ENCODE measurements at regions not wholly inside any gene's neighbourhood (a gene's known extent, or its start where the extent isn't known, plus 50 kb on each side); places are given as distances from the start of the nearest gene placed in this dataset.
"Not testable (repeated sequence)": the region's sequence is repeated elsewhere in the genome, so short reads cannot be mapped to it uniquely, and the experiment has no call there.

DNA sequence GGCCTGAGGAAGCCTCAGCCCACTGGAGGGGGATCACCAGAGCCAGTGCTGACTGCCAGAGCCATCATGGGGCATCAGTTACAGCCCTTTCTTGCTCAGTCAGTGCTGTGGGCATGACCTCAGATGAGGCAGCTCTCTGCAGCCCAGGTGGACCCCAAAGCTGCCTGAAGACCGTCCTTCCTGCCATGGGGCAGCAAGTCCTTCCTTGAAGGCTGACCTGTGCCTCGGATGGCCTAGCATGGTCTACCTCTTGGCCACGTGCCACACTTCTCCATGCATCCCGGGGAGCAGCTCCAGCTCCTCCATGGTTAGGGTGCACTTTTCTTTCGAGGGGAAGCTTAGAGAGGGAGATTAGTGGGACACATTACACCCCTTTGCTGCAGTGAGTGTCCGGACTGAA is 233.4 kb downstream of the VAPA start:
- H3K36me3 ChIP-seq (ENCODE audit: control insufficient read depth in 2 of 2, insufficient read depth in 2 of 2, low read length in 2 of 2): no peaks in the 10 kb centered on the region
- no peak overlapping the region for H3K4me3 ChIP-seq (ENCODE audit: low read length in 2 of 2)
- no peak overlapping the region for H3K9ac ChIP-seq (ENCODE audit: low read depth in 1 of 2, low read length in 2 of 2)
- no peak overlapping the region for H3K27ac ChIP-seq (ENCODE audit: low read depth in 2 of 2, low read length in 2 of 2)
- no peaks in the 10 kb centered on the region for H3K4me1 ChIP-seq (ENCODE audit: control insufficient read depth in 2 of 2, insufficient read depth in 2 of 2, low read length in 2 of 2)
- no peaks in the 10 kb centered on the region for H3K9me3 ChIP-seq (ENCODE audit: control insufficient read depth in 2 of 2, low read length in 2 of 2)
- H3K27me3 ChIP-seq (ENCODE audit: control insufficient read depth in 2 of 2, insufficient read depth in 2 of 2, low read length in 2 of 2): no peaks in the 10 kb centered on the region

DNA sequence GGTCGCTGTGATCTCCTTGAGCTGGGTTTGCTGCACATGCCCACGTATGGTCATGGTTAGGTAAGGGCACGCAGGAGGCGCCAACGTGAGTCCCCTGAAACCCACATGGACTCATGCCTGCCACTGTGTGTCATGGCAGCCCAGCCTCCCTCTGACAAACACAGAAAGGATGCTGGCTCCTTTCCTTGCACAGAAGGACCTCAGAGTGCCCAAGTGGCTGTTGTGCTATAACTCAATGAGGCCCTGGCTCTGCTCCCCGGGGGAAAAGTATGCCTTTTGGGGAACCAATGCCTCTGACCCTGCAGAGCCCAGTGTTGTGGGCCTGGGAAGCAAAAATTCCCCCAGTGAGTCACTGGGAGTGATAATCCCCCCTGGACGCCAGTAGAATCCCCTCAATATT is 233.9 kb downstream of the VAPA start:
- Histone ChIP-seq H3K4me3 (ENCODE audit: low read length in 2 of 2) (no peak overlapping the region), H3K4me1 (ENCODE audit: control insufficient read depth in 2 of 2, insufficient read depth in 2 of 2, low read length in 2 of 2) (no peaks in the 10 kb centered on the region), H3K27me3 (ENCODE audit: control insufficient read depth in 2 of 2, insufficient read depth in 2 of 2, low read length in 2 of 2) (no peaks in the 10 kb centered on the region), H3K27ac (ENCODE audit: low read depth in 2 of 2, low read length in 2 of 2) (no peak overlapping the region), H3K36me3 (ENCODE audit: control insufficient read depth in 2 of 2, insufficient read depth in 2 of 2, low read length in 2 of 2) (no peaks in the 10 kb centered on the region), H3K9me3 (ENCODE audit: control insufficient read depth in 2 of 2, low read length in 2 of 2) (no peaks in the 10 kb centered on the region), H3K9ac (ENCODE audit: low read depth in 1 of 2, low read length in 2 of 2) (no peak overlapping the region)

DNA sequence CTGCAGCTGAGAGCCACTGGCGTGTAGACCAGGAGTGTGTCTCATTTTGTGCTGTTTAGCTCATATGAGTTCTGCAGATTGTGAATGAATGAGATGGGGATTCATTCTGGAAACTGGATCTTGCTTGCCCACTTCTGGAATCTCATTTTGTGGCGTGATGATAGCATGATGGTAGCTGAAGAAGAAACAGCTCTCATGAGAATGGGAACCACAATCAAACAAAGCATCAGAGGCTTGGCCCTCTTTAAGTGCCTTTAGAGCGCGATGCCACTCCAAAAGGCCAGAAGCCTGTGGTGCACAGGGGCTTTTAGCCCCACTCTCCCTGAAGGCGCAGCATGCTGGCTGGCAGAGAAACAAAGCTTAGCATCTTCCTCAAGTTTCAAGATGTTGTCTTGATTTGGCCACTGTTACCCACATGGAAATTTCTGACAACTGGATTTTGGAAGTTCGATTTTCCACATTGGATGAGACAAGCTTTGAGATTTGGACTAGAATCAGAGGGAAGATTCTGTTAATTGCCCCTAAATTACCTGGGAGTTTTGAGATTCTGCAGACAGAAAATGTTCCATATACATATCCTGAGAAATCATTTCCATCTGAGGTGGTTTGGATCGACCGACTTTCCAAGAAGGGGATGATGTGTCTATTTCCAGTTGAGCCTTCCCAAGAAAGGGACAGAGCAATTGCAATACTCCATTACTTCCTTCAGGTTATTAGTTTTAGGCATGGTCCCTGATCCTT is 234.5 kb downstream of the VAPA start:
- Histone ChIP-seq H3K27ac (ENCODE audit: low read depth in 2 of 2, low read length in 2 of 2) (no peak overlapping the region), H3K9me3 (ENCODE audit: control insufficient read depth in 2 of 2, low read length in 2 of 2) (no peaks in the 10 kb centered on the region), H3K36me3 (ENCODE audit: control insufficient read depth in 2 of 2, insufficient read depth in 2 of 2, low read length in 2 of 2) (no peaks in the 10 kb centered on the region), H3K9ac (ENCODE audit: low read depth in 1 of 2, low read length in 2 of 2) (no peak overlapping the region), H3K4me1 (ENCODE audit: control insufficient read depth in 2 of 2, insufficient read depth in 2 of 2, low read length in 2 of 2) (no peaks in the 10 kb centered on the region), H3K27me3 (ENCODE audit: control insufficient read depth in 2 of 2, insufficient read depth in 2 of 2, low read length in 2 of 2) (no peaks in the 10 kb centered on the region), H3K4me3 (ENCODE audit: low read length in 2 of 2) (no peak overlapping the region)

DNA sequence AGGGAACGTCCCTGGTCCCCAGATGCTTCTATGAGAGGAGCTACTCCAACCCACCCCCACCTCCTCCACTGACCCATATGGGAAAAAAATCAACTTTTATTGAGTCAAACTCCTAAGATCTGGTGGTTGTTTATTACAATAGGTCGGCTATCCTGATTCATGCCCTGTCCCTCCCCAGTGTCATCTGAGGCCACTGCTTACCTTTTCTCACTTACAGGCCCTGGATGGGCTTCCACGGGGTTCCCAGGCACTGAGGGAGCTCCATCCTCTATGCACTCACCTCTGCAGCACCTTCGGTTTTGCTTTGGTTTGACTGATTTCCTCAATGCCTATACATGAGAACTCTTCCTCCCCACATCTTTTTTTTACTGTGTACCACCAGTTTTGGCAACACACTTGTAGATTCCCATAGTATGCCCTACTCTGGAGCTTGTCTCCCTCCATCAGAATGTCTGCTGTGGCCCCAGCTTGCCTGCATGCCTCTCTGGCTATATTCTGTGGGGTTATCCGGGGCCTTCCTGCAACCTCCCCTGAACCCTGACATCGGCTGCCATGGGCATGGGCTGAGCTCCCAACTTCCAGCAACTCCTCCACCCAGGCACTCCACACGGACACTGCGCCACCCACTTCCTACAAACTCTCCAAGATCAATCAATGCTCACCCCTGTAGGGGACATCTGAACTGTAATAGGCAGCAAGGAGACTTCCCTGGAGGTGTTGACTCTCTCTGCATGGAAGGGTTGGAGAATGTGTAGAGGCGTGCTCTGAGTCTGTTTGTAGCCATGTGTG is 236.1 kb downstream of the VAPA start:
- Histone ChIP-seq H3K27ac (ENCODE audit: low read depth in 2 of 2, low read length in 2 of 2) (no peak overlapping the region), H3K9ac (ENCODE audit: low read depth in 1 of 2, low read length in 2 of 2) (no peak overlapping the region), H3K9me3 (ENCODE audit: control insufficient read depth in 2 of 2, low read length in 2 of 2) (no peaks in the 10 kb centered on the region), H3K36me3 (ENCODE audit: control insufficient read depth in 2 of 2, insufficient read depth in 2 of 2, low read length in 2 of 2) (no peaks in the 10 kb centered on the region), H3K4me3 (ENCODE audit: low read length in 2 of 2) (no peak overlapping the region), H3K27me3 (ENCODE audit: control insufficient read depth in 2 of 2, insufficient read depth in 2 of 2, low read length in 2 of 2) (no peaks in the 10 kb centered on the region), H3K4me1 (ENCODE audit: control insufficient read depth in 2 of 2, insufficient read depth in 2 of 2, low read length in 2 of 2) (no peaks in the 10 kb centered on the region)

DNA sequence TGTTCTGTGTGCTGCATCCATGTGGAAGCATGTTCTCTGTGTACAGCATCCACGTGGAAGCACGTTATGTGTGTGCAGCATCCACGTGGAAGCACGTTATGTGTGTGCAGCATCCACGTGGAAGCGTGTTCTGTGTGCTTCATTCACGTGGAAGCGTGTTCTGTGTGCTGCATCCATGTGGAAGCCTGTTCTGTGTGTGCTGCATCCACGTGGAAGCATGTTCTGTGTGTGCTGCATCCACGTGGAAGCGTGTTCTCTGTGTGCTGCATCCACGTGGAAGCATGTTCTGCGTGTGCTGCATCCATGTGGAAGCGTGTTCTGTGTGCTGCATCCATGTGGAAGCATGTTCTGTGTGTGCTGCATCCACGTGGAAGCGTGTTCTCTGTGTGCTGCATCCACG is 236.8 kb downstream of the VAPA start:
- not testable (repeated sequence) for H3K4me1 ChIP-seq (ENCODE audit: control insufficient read depth in 2 of 2, insufficient read depth in 2 of 2, low read length in 2 of 2); H3K9me3 ChIP-seq (ENCODE audit: control insufficient read depth in 2 of 2, low read length in 2 of 2); H3K36me3 ChIP-seq (ENCODE audit: control insufficient read depth in 2 of 2, insufficient read depth in 2 of 2, low read length in 2 of 2); H3K4me3 ChIP-seq (ENCODE audit: low read length in 2 of 2); H3K27me3 ChIP-seq (ENCODE audit: control insufficient read depth in 2 of 2, insufficient read depth in 2 of 2, low read length in 2 of 2); H3K9ac ChIP-seq (ENCODE audit: low read depth in 1 of 2, low read length in 2 of 2); H3K27ac ChIP-seq (ENCODE audit: low read depth in 2 of 2, low read length in 2 of 2)

DNA sequence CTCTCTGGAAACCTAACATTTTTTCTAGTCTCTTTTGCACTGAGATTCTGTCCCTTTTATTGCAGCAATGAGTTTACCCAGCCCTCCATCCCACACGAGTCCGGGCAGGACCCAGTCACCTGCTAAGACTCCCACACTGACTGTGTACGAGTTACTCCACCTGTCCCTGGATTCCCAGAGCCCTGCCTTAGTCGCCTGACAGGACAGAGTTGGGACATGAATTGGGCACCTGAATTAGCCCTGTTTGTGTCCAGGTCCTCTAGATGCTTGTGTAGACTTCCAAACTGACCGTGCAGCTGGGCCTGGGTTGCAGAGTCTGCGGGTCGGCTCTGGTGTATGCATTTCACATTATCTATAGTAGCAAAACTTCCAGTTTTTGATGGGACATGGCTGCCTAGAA is 238.7 kb downstream of the VAPA start:
- Histone ChIP-seq H3K9ac (ENCODE audit: low read depth in 1 of 2, low read length in 2 of 2) (no peak overlapping the region), H3K4me1 (ENCODE audit: control insufficient read depth in 2 of 2, insufficient read depth in 2 of 2, low read length in 2 of 2) (no peaks in the 10 kb centered on the region), H3K4me3 (ENCODE audit: low read length in 2 of 2) (no peak overlapping the region), H3K36me3 (ENCODE audit: control insufficient read depth in 2 of 2, insufficient read depth in 2 of 2, low read length in 2 of 2) (no peaks in the 10 kb centered on the region), H3K9me3 (ENCODE audit: control insufficient read depth in 2 of 2, low read length in 2 of 2) (no peaks in the 10 kb centered on the region), H3K27ac (ENCODE audit: low read depth in 2 of 2, low read length in 2 of 2) (no peak overlapping the region), H3K27me3 (ENCODE audit: control insufficient read depth in 2 of 2, insufficient read depth in 2 of 2, low read length in 2 of 2) (no peaks in the 10 kb centered on the region)

DNA sequence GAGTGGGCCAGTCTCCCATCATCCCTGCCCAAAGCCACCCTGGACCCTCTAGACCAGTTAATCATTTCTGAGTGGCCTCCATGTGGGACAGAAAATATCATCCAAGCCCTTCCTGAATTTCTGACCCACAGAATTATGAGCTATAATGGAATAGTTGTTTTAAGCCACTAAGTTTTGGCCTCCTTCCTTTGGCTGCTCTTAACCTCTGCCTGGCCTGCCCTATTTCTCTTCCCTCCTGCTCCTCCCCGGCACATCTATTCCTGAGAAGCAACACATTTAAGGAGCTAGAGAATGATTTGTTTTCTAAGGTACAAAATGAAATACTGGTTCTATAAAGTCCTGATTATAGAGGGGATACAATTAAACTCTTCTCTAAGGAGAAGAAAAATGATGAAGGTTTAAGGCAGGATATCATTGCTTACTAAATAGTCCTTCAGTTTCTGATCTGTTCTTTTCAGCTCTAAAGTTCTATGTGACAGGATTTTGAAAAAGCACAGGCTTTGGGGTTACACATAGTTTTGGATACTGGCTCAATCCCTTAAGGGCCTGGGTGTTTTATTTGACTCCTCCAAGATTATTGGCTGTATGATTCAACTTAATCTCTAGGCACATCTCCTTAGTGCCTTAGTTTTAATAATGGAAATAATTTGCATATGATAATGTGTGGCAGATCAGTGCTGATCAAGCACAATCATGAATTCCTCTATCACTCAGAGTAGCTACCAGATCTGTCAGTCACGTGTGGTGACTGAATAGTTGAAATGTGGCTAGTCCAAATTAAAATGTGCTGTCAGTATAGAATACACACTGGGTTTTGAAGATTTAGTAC is 240.3 kb downstream of the VAPA start:
- H3K4me3 ChIP-seq (ENCODE audit: low read length in 2 of 2): no peak overlapping the region
- H3K9me3 ChIP-seq (ENCODE audit: control insufficient read depth in 2 of 2, low read length in 2 of 2): no peaks in the 10 kb centered on the region
- no peaks in the 10 kb centered on the region for H3K36me3 ChIP-seq (ENCODE audit: control insufficient read depth in 2 of 2, insufficient read depth in 2 of 2, low read length in 2 of 2)
- H3K4me1 ChIP-seq (ENCODE audit: control insufficient read depth in 2 of 2, insufficient read depth in 2 of 2, low read length in 2 of 2): no peaks in the 10 kb centered on the region
- no peak overlapping the region for H3K9ac ChIP-seq (ENCODE audit: low read depth in 1 of 2, low read length in 2 of 2)
- H3K27me3 ChIP-seq (ENCODE audit: control insufficient read depth in 2 of 2, insufficient read depth in 2 of 2, low read length in 2 of 2): no peaks in the 10 kb centered on the region
- peak overlapping the region in 1 of 2 donors; percentile 4 for H3K27ac ChIP-seq (ENCODE audit: low read depth in 2 of 2, low read length in 2 of 2)

DNA sequence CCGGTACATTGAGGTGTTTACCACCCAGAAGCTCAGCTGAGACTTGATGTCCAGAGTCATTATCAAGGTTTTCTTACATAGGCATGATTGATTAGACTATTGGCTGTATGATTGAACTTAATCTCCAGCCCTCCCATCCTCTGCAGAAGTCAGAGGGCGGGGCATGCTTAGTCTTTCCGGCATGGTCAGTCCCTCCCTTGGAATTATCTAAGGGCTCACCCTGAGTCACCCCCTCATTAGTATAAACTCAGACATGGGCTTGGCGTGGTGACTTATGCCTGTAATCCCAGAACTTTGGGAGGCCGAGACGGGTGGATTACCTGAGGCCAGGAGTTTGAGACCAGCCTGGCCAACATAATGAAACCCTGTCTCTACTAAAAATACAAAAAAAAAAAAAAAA is 243.9 kb downstream of the VAPA start:
- Histone ChIP-seq H3K27ac (ENCODE audit: low read depth in 2 of 2, low read length in 2 of 2) (no peak overlapping the region), H3K36me3 (ENCODE audit: control insufficient read depth in 2 of 2, insufficient read depth in 2 of 2, low read length in 2 of 2) (no peaks in the 10 kb centered on the region), H3K9ac (ENCODE audit: low read depth in 1 of 2, low read length in 2 of 2) (no peak overlapping the region), H3K4me1 (ENCODE audit: control insufficient read depth in 2 of 2, insufficient read depth in 2 of 2, low read length in 2 of 2) (no peaks in the 10 kb centered on the region), H3K9me3 (ENCODE audit: control insufficient read depth in 2 of 2, low read length in 2 of 2) (no peaks in the 10 kb centered on the region), H3K4me3 (ENCODE audit: low read length in 2 of 2) (no peak overlapping the region), H3K27me3 (ENCODE audit: control insufficient read depth in 2 of 2, insufficient read depth in 2 of 2, low read length in 2 of 2) (no peaks in the 10 kb centered on the region)

DNA sequence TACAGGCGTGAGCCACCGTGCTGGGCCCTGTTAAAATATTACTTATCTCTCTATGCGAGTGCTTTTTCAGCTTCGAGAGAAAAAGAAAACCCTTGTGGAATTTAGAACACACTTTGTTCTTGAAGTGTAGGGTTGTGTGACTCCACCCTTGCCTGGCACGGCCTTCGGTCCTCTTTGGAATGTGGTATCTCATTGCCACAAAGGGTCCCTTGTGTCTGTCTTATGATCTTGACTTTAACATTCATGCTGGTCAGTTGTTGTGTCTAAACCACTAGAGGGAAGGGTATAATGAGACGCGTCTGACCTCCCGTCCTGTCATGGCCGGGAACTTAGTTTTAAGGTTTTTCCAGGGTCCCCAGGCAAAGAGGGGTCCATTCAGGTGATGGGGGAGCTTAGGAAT is 246.4 kb downstream of the VAPA start:
- Histone ChIP-seq H3K4me1 (ENCODE audit: control insufficient read depth in 2 of 2, insufficient read depth in 2 of 2, low read length in 2 of 2) (no peaks in the 10 kb centered on the region), H3K27me3 (ENCODE audit: control insufficient read depth in 2 of 2, insufficient read depth in 2 of 2, low read length in 2 of 2) (no peaks in the 10 kb centered on the region), H3K9ac (ENCODE audit: low read depth in 1 of 2, low read length in 2 of 2) (no peak overlapping the region), H3K36me3 (ENCODE audit: control insufficient read depth in 2 of 2, insufficient read depth in 2 of 2, low read length in 2 of 2) (no peaks in the 10 kb centered on the region), H3K27ac (ENCODE audit: low read depth in 2 of 2, low read length in 2 of 2) (no peak overlapping the region), H3K9me3 (ENCODE audit: control insufficient read depth in 2 of 2, low read length in 2 of 2) (no peaks in the 10 kb centered on the region), H3K4me3 (ENCODE audit: low read length in 2 of 2) (no peak overlapping the region)

DNA sequence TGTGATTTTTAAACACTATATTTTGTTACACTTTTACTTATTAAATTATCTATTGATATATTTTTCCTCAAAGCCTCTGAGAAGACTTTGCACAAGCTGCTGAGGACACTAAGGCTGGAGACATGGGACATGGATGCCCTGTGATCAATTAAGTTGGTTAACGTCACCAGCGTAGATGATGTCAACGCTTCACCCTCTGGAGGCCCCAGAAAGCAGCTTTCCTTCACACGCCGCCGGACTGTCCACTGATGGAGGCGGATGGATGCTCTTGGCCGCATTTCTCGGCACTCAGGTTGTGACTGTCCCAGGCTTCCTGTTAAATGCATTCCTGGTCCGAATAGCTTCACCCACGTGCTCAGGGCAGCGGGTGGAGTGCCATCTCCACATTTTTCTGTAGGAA is 247.5 kb downstream of the VAPA start:
- no peak overlapping the region for H3K9ac ChIP-seq (ENCODE audit: low read depth in 1 of 2, low read length in 2 of 2)
- H3K9me3 ChIP-seq (ENCODE audit: control insufficient read depth in 2 of 2, low read length in 2 of 2): no peaks in the 10 kb centered on the region
- H3K27me3 ChIP-seq (ENCODE audit: control insufficient read depth in 2 of 2, insufficient read depth in 2 of 2, low read length in 2 of 2): no peaks in the 10 kb centered on the region

More for the DNA sequence above, 247.5 kb downstream of the VAPA start:
- H3K27ac ChIP-seq (ENCODE audit: low read depth in 2 of 2, low read length in 2 of 2): no peak overlapping the region
- H3K36me3 ChIP-seq (ENCODE audit: control insufficient read depth in 2 of 2, insufficient read depth in 2 of 2, low read length in 2 of 2): no peaks in the 10 kb centered on the region
- no peaks in the 10 kb centered on the region for H3K4me1 ChIP-seq (ENCODE audit: control insufficient read depth in 2 of 2, insufficient read depth in 2 of 2, low read length in 2 of 2)
- no peak overlapping the region for H3K4me3 ChIP-seq (ENCODE audit: low read length in 2 of 2)
